Stomach (tissue), 8 donors: ENCODE measurements at regions not wholly inside any gene's neighbourhood (a gene's known extent, or its start where the extent isn't known, plus 50 kb on each side); places are given as distances from the start of the nearest gene placed in this dataset.

Experiments used
- DNase-seq, 2 donors: peaks; one replicate each; pipeline versions ENCODE4 v3.0.0 to v3.0.0-alpha.2; 2013 to 2019
- H3K27ac ChIP-seq, 5 donors: fragments of 200-600 bp in 4 of 5; sonication (generic) in 4 of 5; one replicate each; pipeline ENCODE4 v1.5.1; 2013 to 2019; ENCODE audit warnings: mild to moderate bottlenecking in 1 of 5, moderate library complexity in 1 of 5
- H3K27me3 ChIP-seq, 3 donors: fragments of 200-600 bp; sonication (generic); one replicate each; pipeline ENCODE4 v1.5.1; 2017 to 2019; ENCODE audit warnings: mixed run types in 1 of 3
- H3K36me3 ChIP-seq, 4 donors: fragments of 200-600 bp; sonication (generic); 1 replicate in 3 of 4; 2 replicates in 1 of 4; pipeline ENCODE4 v1.5.1; 2016 to 2019
- H3K4me1 ChIP-seq, 4 donors: fragments of 200-600 bp; sonication (generic); one replicate each; pipeline ENCODE4 v1.5.1; 2016 to 2019
- H3K4me3 ChIP-seq, 4 donors: fragments of 200-600 bp; sonication (generic) in 3 of 4; one replicate each; pipeline ENCODE4 v1.5.1; 2016 to 2019; ENCODE audit warnings: mild to moderate bottlenecking in 1 of 4
- H3K9me3 ChIP-seq, 4 donors: fragments of 200-600 bp; sonication (generic); one replicate each; pipeline ENCODE4 v1.5.1; 2016 to 2019
- CTCF ChIP-seq, 7 experiments: fragments of 450-650 bp in 4 of 7; fragments of 200-600 bp in 3 of 7; sonication (generic) in 3 of 7; IDR thresholded peaks; one replicate each; pipeline ENCODE4 v1.5.1; 2016 to 2019; ENCODE audit warnings: antibody characterized with exemption in 7 of 7, control low read depth in 2 of 7, mild to moderate bottlenecking in 1 of 7
- EP300 ChIP-seq: sonication (generic); formaldehyde crosslinking; IDR thresholded peaks from one replicate; pipeline ENCODE4 v1.6.1; 2017; ENCODE audit warnings: antibody characterized with exemption
- POLR2A ChIP-seq, 4 donors: fragments of 450-650 bp; IDR thresholded peaks; one replicate each; pipeline ENCODE4 v1.6.1; 2016; ENCODE audit warnings: antibody characterized with exemption in 4 of 4, control low read depth in 2 of 4, mild to moderate bottlenecking in 1 of 4, moderate library complexity in 1 of 4
- POLR2AphosphoS5 ChIP-seq, 3 donors: sonication (generic); formaldehyde crosslinking; IDR thresholded peaks; one replicate each; pipeline ENCODE4 v1.6.1; 2016; ENCODE audit warnings: antibody characterized with exemption in 3 of 3
- WGBS, 5 donors: extraction: QIAGEN DNeasy Blood & Tissue Kit in 3 of 5; methylation state at CpG; one replicate each; pipeline versions ENCODE4 v1.1.5 to v1.1.7; 2013 to 2018; 5-methylcytosine and 5-hydroxymethylcytosine counted together
- intact Hi-C: fragments of 100-400 bp; cut with DNase I; formaldehyde crosslinking; loops from one replicate; pipeline ENCODE4 v1.15.1; 2023; ENCODE audit warnings: low total_unique reads
- donor health status: healthy with polysubstance abuse.
- donor health status: Bipolar disorder and iron deficiency.
- donor health status: healthy.

GRCh38 chr12:78489990-78490389, 374.6 kb upstream of the SYT1 start:
- Histone ChIP-seq H3K36me3 (no peaks in the 10 kb centered on the region), H3K4me3 (no peak overlapping the region), H3K4me1 (no peaks in the 10 kb centered on the region), H3K27me3 (no peaks in the 10 kb centered on the region), H3K27ac (no peak overlapping the region), H3K9me3 (no peaks in the 10 kb centered on the region)
- intact Hi-C loops = no loop called here
- WGBS, 5 donors = 38 to 59% (median 45%) methylated on average over 1 of the region's 1 CpG
- TF ChIP-seq CTCF (IDR thresholded peaks at IDR 0.05) (no peak), POLR2AphosphoS5 (IDR thresholded peaks at IDR 0.05) (no peak), POLR2A (IDR thresholded peaks at IDR 0.05) (no peak), EP300 (no peak)
- DNase-seq = no peak

GRCh38 chr12:78490861-78491260, 373.7 kb upstream of the SYT1 start:
- TF ChIP-seq EP300 (no peak), CTCF (IDR thresholded peaks at IDR 0.05) (no peak), POLR2AphosphoS5 (IDR thresholded peaks at IDR 0.05) (no peak), POLR2A (IDR thresholded peaks at IDR 0.05) (no peak)
- WGBS, 5 donors = 51 to 60% (median 53%) methylated on average over 1 of the region's 1 CpG
- Histone ChIP-seq H3K4me3 (no peak overlapping the region), H3K27me3 (no peaks in the 10 kb centered on the region), H3K9me3 (no peaks in the 10 kb centered on the region), H3K27ac (no peak overlapping the region), H3K4me1 (no peaks in the 10 kb centered on the region), H3K36me3 (no peaks in the 10 kb centered on the region)
- intact Hi-C loops = no loop called here
- DNase-seq = peak in 1 of 2 donors; percentile 3

- no peak overlapping the region for H3K27ac ChIP-seq
- H3K9me3 ChIP-seq = no peaks in the 10 kb centered on the region
- WGBS, 5 donors = 58 to 74% (median 67%) methylated on average over 1 of the region's 1 CpG
- H3K36me3 ChIP-seq = no peaks in the 10 kb centered on the region
- intact Hi-C loops = no loop called here
- no peaks in the 10 kb centered on the region for H3K27me3 ChIP-seq
- DNase-seq = no peak
- TF ChIP-seq POLR2AphosphoS5 (IDR thresholded peaks at IDR 0.05) (no peak), EP300 (no peak), POLR2A (IDR thresholded peaks at IDR 0.05) (no peak), CTCF (IDR thresholded peaks at IDR 0.05) (no peak)
- no peaks in the 10 kb centered on the region for H3K4me1 ChIP-seq
- no peak overlapping the region for H3K4me3 ChIP-seq
These were observed 369.7 kb upstream of the SYT1 start for GRCh38 chr12:78494911-78495310.

- Histone ChIP-seq H3K27me3 (no peaks in the 10 kb centered on the region), H3K36me3 (no peaks in the 10 kb centered on the region), H3K27ac (no peak overlapping the region), H3K4me3 (no peak overlapping the region), H3K4me1 (no peaks in the 10 kb centered on the region), H3K9me3 (peaks cover 0 to 3% (median 0%) of the 10 kb centered on the region in 4 donors)
- TF ChIP-seq CTCF (IDR thresholded peaks at IDR 0.05) (no peak), EP300 (no peak), POLR2AphosphoS5 (IDR thresholded peaks at IDR 0.05) (no peak), POLR2A (IDR thresholded peaks at IDR 0.05) (no peak)
- 68 to 81% (median 73%) methylated on average over 2 of the region's 2 CpGs for WGBS, 5 donors
- no peak for DNase-seq
- intact Hi-C loops = no loop called here
These were observed 362.7 kb upstream of the SYT1 start for GRCh38 chr12:78501825-78502224.
